GM12872 (cell line): ENCODE measurements at regions not wholly inside any gene's neighbourhood (a gene's known extent, or its start where the extent isn't known, plus 50 kb on each side); places are given as distances from the start of the nearest gene placed in this dataset.

Source experiments
- TF ChIP-seq, protein P1 (sequence below): IDR thresholded peaks from 3 replicates; pipeline ENCODE4 v1.5.1; 2011; ENCODE audit warnings: low read depth, mild to moderate bottlenecking, low read length, moderate library complexity; ENCODE audit not compliant: insufficient read depth

- TF ChIP-seq, protein P1, sequence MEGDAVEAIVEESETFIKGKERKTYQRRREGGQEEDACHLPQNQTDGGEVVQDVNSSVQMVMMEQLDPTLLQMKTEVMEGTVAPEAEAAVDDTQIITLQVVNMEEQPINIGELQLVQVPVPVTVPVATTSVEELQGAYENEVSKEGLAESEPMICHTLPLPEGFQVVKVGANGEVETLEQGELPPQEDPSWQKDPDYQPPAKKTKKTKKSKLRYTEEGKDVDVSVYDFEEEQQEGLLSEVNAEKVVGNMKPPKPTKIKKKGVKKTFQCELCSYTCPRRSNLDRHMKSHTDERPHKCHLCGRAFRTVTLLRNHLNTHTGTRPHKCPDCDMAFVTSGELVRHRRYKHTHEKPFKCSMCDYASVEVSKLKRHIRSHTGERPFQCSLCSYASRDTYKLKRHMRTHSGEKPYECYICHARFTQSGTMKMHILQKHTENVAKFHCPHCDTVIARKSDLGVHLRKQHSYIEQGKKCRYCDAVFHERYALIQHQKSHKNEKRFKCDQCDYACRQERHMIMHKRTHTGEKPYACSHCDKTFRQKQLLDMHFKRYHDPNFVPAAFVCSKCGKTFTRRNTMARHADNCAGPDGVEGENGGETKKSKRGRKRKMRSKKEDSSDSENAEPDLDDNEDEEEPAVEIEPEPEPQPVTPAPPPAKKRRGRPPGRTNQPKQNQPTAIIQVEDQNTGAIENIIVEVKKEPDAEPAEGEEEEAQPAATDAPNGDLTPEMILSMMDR = no peak
Observed at GRCh38 chr2:144947709-144948037, 427.8 kb upstream of the ZEB2 start.

DNA sequence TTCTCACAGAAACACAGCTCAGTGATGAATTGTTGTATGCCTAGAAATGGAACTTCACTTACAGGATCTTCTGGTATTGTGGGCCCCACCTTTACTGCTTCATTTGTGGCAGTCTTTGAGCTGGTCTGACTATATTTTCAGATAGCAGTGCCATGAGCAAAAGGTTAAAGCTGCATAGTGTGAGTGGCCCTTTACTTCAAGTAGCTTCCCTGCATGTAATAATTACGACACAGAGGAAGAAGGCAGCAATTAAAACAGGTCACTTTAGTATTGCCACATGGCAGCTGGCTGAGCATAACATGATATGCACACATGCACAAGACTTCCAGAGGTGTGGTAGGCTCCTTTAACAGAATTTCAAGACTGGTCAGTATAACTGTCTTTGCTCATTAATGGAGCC is 426.3 kb upstream of the ZEB2 start:
- TF ChIP-seq, protein P1 = no peak

DNA sequence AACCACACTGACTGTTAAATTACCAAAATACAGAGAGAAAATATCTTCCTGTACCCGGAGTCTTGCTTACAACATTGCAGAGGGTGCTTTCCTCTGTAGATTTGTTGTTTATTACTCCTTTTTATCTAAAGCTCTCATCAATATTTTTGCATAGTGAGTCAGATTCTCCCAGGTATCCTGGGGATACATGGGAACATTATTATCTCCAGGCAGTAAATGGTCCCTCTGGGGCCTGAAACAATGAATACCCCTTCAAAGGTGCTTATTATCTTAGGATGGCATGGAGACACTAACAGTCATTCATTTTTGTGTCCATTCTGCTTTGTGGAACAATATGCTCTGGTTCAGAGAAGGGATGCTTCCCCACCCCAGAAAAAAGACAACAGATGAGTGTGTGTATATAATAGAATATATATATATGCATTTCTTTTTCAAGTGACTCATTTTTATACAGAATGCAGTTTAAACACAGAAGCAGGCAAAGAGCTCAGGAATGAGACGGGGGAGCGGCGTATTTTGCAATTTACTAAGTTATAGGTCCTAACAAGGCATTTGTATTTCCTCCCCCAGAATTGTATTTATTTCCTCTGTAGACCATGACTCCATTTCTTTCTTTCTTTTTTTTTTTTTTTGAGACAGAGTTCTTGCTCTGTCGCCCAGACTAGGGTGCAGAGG is 424.8 kb upstream of the ZEB2 start:
- TF ChIP-seq, protein P1 = no peak

DNA sequence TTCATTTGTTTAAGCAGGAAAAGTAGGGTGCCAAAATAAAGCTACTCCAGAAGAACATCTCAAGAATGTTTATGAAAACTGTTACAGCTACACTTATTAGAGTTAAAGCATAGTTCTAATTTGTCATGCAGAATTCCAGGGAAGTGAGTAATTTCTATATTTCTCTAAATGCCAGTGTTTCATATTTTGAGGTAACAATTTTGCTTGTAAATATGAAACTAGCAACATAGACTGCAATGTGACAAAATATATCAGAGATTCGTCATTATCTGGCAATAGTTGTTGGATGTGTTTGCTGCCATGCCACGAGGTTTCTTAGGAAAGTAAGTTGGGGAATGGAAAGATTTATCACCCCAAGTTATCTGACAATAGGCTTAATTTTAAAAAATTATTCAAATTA is 424.1 kb upstream of the ZEB2 start:
- TF ChIP-seq, protein P1 = no peak

GRCh38 chr2:144943293-144943941 is 423.5 kb upstream of the ZEB2 start:
- TF ChIP-seq, protein P1 = no peak

DNA sequence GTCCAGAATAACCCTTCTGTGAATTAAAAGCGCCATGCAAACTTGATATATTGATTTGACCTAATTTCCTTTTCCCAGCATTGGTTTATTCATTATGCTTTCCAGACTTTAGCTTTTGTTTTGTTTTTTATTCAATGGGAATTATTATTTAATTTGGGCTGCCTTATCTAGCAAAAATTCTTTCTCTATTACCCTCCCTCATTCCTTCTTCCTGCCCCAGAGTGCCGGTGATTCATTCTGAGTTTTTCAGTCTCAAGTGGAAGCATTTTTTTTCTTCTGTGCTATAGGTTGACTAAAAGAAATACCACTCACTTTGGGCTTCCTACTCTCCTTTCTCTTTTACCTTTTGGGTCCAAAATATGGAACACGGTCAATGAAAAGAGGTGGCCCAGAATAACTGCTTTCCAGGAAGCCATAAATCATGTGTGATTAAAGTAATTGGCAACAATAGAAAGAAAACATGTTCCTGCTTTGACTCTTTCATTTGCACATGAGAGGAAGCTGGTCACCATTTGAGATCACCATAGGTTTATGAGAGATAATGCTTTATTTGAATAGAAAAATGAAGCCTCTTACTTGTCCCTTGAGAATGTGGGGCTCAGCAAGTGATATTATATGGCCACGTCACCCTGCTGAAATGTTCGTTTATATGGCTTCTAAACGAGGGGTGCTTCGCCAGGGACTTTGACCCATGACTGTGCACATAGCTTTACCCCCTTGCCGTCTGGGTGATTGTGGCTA is 422.8 kb upstream of the ZEB2 start:
- TF ChIP-seq, protein P1 = no peak

DNA sequence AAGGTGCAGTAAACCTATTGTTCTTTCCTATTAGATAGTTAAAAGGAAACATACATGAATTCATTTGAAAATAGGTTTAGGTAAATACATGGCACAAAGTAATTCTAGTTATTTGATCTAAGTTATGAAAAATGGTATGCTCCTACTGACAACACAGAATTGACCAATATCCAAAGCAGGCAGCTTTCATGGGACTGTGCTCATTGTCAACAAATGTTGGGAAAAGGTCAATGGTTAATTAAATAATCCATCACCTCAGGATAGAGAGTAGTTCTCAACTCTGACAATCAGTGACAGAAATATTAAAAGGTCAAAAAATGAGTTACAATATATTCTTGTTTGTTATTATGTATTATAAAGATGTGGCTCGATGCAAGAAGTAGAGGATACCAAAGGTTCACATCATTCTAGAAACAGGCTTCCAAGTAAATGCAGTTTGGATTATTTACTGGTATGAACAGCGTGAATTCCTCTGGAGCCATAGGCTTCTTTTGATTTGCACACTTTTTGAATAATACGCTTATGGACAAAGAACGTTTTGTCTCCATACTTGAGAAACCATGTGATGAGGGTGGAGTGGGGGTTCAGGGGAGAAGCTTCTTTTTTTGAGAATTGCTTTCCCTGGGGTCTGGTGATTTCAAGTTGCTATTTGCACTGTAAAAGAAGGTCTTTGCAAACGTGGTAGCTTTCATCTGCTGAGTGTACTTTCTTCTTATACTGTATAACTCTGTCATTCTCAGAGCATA is 422.0 kb upstream of the ZEB2 start:
- TF ChIP-seq, protein P1 = no peak
